Activated T-helper 1 cell treated with Interleukin-2 at 50 U/mL for 16 hours (primary cell): ENCODE measurements at regions not wholly inside any gene's neighbourhood (a gene's known extent, or its start where the extent isn't known, plus 50 kb on each side); places are given as distances from the start of the nearest gene placed in this dataset.

ENCODE experiments used
- DNase-seq: peaks from one replicate; pipeline ENCODE4 v3.0.0-alpha.2; 2020; ENCODE audit warnings: low read depth

DNA sequence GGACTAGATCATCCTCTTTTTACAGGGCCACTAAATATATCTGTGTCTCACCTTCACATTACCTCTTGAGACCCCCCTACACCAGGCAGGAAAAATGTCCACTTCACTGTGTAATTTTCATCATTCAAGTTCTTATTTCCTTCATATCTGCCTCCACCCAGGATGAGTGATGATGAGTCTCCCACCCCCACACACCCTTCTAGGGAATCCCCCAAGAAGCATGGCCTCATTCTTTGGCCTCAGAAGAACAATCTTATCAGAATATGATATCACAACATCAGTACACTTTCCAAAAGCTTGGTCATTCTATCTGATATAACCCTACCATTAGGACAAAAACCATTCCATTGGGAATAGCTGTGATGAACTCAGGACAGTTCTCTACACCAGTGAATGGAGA lies 170.3 kb upstream of the DUSP10 start:
- DNase-seq: no peak

- DNase-seq: no peak
Observed at GRCh38 chr1:221911714-221912113, 169.8 kb upstream of the DUSP10 start.

DNA sequence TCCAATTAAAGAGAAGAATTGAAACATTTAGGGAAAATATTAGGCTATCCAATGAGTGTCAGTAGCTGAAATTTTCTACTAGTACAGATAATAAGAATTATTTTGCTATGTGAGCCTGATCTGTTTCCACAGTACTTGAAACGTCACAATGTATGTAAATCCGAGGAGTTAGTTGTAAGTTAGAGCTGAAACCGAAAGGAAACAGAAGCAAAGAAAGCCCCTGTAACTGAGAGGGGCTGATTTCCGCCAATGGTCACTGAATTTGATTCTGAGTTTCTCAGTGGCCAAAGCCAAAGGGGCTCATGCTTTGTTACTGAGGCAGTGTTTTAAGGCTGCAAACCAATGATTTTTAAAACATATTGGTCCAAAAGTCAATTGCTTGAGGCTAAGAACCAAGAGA lies 168.3 kb upstream of the DUSP10 start:
- DNase-seq: no peak

DNA sequence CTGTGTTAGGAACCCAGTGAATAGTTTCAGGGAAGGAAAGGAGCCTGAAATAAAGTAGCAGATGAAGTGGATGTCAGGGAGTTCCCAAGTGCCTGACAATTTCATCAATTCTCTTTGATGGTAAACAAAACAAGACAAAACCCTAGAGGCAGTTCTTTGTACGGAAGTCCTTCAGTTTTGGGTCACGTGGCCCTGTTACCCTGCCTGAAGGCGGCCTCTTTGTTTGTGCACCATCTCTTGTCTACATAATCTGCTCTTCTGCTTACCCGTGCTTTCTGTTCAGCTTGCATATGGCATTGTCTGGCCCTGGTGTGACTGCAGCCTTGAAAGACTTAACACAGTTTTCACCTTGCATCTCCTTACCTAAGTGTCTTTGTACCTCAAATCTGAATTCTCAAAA lies 166.7 kb upstream of the DUSP10 start:
- DNase-seq: no peak

- no peak for DNase-seq
Observed at GRCh38 chr1:221907166-221907932, 165.5 kb upstream of the DUSP10 start.

DNA sequence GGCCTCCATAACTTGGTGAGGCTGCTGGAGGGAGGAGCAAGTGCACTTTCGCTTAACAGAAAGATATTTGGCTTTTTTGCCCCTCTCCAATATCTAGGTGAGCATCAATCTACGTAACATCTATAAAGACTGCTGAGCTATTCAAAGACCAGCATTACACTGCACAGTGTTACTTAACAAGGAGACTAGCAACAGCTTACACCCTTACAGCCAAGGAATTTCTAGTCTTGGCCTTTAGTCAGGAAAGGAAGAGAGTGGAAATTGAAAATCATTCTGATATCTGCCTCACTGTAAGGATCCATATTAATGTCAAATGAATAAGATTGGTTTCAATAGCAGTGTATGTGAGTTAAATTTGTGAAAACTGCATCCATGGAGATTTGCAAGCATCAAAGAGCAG lies 163.9 kb upstream of the DUSP10 start:
- DNase-seq: no peak

- DNase-seq: no peak
Observed at GRCh38 chr1:221904319-221904718, 162.4 kb upstream of the DUSP10 start.

- DNase-seq: no peak
Observed at GRCh38 chr1:221903594-221903993, 161.7 kb upstream of the DUSP10 start.

GRCh38 chr1:221902961-221903360 lies 161.1 kb upstream of the DUSP10 start:
- no peak for DNase-seq

DNA sequence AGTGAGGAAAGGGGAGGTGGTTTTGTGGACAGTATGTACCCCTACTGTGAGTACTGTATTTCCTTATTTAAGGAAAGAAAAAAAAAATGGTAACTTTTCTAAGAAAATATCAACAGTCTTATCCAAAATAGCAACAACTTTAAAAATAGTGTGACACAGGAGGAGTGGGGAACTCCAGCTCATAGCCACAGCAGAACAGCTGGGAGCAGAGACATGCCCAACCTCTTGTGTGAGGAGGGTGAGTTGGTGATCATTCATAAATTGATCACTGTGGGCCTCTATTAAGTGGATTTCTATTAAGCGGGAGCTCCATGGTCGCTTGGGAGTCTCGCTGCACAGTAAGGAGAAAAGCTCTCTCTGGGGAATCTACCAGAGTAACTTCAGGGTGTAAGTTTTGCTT lies 158.8 kb upstream of the DUSP10 start:
- no peak for DNase-seq

DNA sequence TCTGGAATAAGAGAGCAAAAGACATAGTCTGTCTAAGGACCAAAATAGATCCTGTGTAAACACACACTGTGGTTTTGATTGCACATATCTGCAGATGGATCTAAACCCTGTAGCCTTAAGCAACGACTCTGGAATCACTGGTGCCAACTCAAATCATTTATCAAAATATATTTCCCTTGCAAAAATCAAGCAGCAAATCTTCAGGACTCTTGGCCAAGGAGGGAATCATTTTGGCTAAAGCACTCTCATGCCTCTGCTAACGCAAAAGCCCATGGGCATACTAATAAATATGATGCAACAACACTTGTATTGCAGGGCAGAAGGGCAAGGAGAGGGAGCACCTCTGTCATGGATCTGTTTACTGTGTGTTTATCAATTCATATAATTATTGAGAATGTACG lies 155.4 kb upstream of the DUSP10 start:
- DNase-seq: no peak

DNA sequence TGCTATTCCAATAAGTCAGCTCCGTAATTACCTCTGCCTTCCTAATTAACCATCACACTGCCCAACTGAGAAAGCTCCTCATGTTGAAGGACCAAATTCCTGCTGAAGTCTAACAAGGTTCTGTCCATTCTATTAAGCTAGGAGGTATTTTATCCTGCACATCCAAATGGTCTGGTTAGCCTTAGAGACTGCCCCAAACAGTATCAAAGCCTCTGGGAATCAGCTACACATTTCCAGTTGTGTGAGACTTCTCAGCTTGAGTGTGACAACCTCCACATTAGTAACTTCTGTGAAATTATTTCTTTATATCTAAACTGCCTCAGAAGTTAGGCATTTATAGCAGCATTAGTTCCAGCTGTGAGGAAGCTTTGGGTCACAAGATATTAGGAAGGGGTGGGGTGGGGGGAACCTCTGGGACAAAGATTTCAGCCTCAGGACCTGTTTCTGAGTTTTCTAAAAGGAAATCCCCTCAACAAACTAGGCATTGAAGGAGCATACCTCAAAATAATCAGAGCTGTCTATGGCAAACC lies 150.5 kb upstream of the DUSP10 start:
- no peak for DNase-seq

DNA sequence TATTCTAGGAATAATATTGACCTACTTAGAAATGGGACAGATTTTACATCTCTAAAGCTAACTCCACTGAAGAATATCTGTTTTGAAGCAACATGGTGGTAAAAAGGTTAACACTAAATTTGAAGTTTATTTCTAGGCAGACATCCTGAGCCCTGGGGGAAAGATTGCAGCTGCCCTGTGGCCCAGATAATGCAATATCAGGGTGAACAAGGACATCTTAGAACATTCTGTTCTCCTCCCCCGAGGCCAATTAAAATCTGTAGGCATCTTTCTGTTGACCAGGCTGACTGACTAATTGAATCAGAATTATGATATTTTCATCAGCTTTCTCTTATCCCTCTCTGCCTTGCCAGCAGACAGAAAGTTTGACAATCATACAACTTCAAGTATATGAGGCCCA lies 149.8 kb upstream of the DUSP10 start:
- no peak for DNase-seq

DNA sequence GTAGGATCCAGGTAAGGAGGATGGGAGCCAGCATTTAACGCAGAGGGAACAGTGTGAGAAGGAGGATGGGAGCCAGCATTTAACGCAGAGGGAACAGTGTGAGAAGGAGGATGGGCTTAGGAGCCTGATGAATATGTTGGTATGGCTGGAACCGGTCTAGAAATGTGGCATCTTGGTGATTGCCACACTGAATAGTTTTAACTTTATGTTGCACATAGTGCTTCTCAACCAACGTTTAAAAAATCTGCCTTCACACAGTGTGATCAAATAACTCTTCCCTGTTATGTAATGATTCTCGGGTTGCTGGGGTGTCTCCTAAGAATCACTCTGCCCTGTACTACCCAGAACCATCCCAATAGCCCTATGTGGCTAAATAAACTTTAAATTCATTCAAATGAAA lies 146.9 kb upstream of the DUSP10 start:
- no peak for DNase-seq

GRCh38 chr1:221888218-221888617 lies 146.3 kb upstream of the DUSP10 start:
- no peak for DNase-seq

- DNase-seq: no peak
Observed at GRCh38 chr1:221887758-221888157, 145.9 kb upstream of the DUSP10 start.

- no peak for DNase-seq
Observed at GRCh38 chr1:221887415-221887746, 145.5 kb upstream of the DUSP10 start.

GRCh38 chr1:221886743-221887414 lies 145.0 kb upstream of the DUSP10 start:
- no peak for DNase-seq

GRCh38 chr1:221886311-221886710 lies 144.4 kb upstream of the DUSP10 start:
- DNase-seq: no peak

DNA sequence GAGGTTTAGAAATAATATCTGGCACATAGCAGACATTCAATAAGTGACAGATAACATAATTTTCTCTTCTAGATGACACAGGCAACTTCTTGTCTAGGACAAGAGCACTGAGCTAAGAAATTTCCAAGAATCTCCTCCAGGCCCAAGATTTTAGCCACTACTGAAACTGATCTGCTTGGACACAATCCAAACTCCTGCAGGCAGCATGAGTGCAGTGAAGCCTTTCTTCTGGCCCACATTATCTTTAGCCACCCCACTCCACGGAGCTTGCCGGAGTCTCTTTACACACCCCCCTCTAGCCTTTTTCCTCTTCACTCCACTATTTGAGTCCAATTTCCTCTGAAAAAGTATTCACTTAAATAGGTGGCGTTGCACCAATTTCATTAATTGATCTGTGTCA lies 142.9 kb upstream of the DUSP10 start:
- no peak for DNase-seq

GRCh38 chr1:221881805-221882581 lies 140.1 kb upstream of the DUSP10 start:
- no peak for DNase-seq

- no peak for DNase-seq
Observed at GRCh38 chr1:221880182-221880581, 138.3 kb upstream of the DUSP10 start.

DNA sequence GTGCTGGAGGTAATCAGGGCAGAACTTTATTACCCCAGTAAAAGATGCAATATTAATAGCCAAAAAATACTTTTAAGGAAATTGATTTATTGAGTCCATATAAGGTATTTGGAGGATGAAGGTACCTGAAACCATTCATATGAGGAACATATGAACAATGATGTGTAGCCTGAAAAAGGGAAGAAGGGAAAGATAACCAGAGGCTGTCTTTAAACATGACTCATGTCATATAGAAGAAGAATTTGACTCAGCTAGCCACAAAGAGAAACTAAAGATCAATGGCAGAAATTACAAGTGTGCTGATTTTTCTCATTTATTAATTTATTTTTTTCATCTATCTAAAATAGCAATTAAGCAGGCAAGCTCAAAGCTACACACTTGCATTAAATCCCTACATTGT lies 136.2 kb upstream of the DUSP10 start:
- no peak for DNase-seq
